Muscle of back (tissue), 3 donors: ENCODE measurements at regions not wholly inside any gene's neighbourhood (a gene's known extent, or its start where the extent isn't known, plus 50 kb on each side); places are given as distances from the start of the nearest gene placed in this dataset.
"Not testable (repeated sequence)": the region's sequence is repeated elsewhere in the genome, so short reads cannot be mapped to it uniquely, and the experiment has no call there.

ENCODE experiments used
- DNase-seq, 3 donors: peaks; one replicate each; pipeline versions ENCODE4 v3.0.0 to v3.0.0-alpha.2; 2013

DNA sequence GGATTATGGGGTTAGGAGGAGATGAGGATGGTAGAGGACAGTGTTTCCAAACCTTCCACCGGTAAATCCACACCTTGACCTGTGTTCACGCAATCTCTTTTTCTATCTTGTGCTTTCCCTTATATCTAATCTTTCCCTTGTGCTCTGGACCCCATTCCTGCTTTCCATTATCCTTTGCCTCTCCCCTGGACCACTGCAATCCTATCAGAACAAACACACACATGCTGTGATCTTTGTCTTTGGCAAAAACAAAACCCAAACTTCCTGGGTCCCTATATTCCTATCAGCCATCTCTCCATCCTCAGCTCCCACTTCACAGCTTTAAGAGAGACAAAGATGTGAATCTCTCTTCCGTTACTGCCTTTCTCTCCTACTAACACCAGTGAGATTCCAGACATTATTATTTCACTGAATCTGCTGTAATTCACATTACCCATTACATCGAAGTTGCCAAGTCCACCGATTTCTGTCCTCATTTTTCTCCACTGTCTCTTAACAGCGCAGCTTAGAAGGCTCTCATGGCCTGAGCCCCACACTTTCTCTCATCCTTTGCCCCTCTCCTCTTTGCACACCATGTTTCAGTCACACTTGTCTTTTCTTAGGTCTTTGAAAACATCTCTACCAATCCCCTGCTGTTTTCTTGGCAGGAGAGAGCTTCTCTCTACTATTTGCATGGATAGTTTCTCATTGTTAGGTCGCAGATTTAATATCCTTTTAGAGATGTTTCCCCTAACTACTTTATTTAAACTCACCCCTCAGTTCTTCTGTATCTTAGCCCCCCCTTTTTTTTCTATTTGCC lies 230.0 kb upstream of the B3GALT2 start:
- no peak for DNase-seq

DNA sequence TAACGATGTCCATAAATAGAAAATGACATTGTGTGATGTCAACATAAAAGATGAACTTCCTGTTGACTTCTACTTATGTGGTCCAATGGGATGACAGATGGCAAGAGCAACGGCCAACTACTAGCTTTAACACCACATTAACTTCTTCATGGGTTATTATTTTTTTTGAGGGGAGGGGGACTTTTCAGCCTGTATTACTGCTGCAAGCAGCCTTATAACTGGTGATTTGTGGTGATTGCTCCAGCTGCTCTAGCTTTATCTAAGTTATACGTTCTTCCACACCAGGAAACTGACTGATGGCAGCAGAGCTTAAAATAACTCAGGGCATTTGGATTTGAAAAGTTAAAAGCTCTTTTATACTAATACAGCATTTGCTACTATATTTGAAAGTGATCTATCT lies 228.8 kb upstream of the B3GALT2 start:
- DNase-seq = no peak

DNA sequence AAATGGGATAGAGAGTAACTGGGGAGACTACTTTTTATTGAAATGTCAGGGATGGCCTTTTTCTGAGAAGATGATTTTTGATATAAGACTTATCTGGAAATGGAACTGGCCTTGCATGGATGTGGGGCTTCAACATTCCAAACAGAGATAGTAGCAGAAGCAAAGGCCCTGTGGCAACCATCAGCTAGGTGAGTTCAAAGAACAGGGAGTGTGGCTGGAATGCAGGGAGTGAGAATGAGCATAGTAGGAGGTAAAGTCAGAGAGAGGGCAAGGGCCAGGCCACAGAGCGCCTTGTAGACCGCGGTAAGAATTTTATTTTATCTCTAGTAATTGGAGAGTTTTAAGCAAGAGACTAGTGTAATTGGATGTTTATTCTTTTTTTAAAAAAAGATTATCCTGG lies 227.0 kb upstream of the B3GALT2 start:
- DNase-seq = no peak

DNA sequence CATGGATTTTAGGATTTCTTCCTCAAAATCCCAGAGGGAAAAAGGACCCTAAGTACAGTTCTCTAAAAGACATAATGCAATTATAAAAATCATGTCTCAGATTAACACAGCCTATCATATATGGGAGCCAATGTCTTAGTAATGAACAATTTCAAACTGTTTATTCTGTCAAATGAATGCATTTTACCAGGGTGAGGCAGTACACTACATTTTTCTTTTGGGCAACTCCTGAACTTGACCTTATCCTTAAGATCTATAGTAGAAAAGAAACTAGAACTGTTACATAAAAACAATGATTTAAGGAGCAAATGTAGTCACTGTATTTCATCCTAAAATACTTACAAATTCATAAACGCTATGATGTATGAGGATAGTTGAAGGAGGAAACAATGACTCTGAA lies 226.3 kb upstream of the B3GALT2 start:
- no peak for DNase-seq

DNA sequence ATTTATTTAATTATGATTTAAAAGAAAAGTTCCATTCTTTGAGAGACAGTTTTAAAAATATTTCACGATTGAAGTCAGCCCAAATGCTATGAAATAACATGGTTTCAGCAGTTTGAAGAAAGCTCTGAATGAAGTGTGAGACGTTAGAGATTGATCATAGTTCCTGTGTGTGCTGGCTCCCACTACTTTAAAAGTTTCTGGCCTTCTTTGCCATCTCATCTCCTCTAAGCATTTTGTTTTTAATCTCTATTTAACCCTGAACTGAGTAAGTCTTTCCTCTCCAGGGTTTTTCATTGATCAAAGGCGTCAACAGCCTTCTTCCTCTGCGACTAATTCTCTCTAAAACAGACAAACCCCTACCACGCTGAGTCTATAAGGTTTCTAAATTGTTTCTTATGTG lies 225.3 kb upstream of the B3GALT2 start:
- no peak for DNase-seq

DNA sequence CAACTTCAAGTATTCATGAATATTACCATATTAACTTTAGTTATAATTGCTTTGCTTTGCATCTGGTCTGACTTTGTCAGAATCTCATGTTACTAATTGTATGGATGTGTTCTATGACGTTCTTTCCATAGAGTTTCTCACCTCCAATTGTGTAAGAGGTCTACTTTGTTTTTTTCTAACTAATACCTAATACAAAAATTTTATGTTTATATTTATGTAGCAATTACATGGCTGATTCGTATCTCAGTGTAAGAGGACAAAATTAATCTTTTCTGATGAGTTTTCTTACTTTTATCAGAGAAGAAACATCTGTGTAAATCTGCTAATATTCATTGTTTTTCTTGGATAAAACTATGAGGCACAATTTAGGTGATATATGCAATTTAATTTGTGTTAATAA lies 224.8 kb upstream of the B3GALT2 start:
- no peak for DNase-seq

DNA sequence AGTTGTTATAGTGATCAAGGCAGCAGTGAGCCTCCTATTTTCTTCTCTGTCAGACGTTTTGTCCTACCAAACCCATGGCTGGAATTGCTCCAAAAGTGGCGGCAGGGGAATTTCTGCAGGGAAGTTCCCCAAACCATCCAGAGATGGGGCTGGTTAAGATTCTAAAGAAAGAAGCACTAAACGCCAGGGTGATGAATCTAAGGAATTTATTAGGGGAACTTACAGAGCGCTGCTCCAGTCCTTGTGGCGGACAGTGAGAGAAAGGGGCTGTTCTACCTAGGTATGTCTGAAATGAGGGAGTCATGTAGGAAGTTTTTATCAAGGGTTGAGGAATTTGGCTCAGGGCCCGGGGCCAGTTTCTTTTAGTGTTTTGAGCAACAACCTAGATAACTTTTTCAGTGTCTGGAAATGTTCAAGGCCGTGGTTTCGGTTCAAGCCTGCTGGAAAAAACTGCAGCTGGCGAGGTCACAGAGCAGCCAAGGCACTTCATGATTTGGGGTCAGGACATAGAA lies 222.4 kb upstream of the B3GALT2 start:
- peak; percentile 10 to 83 (median 42) for DNase-seq

DNA sequence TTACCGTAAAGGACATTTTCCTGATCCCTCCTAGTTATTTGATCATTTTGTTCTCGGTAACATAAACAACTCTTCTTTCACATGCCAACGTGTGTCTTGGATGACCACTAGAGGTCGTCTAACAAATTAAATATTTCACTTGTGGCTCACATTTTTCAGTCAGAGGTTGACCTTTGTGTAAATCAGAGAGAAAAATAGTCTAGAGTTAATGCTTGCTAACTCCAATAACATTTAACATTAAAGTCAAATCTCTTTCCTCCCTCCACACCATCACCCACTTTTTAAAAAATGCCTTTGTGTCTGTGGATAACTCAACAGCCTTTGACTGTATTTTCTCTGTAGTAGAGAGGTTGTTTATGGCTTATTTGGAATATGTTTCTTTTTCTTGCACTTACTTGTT lies 220.5 kb upstream of the B3GALT2 start:
- DNase-seq = peak; percentile 32 to 67 (median 40)

DNA sequence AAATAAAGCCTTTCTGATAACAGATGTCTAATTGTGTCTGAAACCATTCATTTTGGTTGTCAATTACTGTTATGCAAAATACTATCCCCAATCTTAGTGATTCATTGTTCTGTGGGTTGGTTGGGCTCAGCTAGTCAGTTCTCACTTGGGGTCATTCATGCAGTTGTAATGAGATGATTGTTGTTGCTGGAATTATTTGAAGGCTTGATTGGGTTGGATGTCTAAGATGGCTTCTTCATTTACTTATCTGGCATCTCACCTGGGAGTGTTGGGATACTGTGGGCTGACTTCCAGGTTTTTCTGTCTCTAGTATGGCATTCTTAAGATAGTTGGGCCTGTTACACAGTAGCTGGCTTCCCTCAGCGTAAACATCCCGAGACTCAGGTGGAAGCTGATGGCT lies 217.8 kb upstream of the B3GALT2 start:
- DNase-seq = no peak

DNA sequence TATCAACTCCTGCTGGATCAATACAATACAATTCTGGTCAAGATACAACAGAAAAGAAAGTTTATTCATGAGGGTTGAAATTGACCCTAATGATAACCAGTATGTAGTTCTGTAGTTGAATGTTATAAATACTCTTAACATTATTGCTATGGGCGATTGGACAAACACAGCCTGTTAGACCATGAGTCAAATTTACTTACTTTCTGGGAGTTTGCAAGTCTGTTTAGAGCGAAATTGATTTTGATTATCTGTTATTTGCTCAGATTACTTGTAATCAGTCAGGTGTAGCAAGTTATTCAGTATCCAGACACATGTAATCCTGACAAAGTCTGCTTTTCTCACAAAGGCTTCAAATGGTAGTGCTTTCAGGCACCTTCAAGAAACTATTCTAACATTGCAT lies 216.6 kb upstream of the B3GALT2 start:
- no peak for DNase-seq

DNA sequence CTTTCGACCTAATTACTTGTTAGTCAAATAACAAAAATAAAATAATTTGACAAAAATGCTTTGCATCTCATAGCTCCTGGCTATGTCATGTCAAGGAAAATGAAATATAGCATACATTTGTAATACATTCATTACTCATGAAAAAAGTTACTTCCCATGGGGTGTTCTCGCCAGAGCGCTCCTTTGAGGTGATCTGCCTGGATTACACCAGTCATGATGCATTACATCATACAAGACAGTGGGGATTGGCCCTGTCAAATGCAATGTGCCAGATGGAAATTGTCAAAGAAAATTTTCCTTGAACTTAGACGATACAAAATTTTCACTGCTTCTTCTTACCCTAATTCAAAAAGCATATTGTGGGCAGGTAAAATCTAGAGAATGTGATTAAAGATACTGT lies 215.6 kb upstream of the B3GALT2 start:
- no peak for DNase-seq

DNA sequence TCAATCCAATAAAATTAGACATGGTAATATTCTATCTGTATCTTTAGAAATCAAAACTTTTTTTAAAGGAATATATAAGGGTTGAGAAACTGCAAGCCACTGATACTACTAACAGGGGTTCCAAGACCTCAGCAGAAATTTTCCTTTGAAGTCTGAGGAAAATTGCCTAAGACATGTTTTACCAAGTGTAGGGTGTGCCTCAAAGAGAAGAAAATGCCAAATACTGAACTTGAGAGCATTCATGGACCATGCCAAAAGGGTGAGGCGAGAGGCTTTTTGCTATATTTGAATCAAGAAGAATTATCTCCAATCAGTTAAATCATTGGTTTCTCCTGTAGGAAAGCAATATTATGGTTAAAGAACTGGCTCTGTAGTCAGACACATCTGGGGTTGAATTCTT lies 207.9 kb upstream of the B3GALT2 start:
- no peak for DNase-seq

DNA sequence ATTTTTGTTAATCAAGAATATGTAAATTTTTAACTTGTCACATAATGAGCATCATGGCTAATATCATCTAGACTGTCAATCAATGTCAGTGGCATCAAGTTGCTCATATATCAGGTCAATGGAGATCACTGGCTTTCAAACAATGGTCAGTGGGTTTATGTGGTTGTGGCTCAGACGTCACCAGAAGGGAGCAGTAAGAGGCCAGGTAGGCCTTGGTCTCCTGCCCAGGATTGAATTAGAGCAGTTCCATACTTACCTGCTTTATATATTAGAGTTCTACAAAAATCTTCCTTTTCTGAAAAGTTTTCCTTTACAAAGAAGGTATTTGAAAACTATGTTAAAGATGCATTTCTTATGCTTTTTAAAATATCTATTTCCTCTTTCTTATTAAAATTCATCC lies 206.3 kb upstream of the B3GALT2 start:
- no peak for DNase-seq

DNA sequence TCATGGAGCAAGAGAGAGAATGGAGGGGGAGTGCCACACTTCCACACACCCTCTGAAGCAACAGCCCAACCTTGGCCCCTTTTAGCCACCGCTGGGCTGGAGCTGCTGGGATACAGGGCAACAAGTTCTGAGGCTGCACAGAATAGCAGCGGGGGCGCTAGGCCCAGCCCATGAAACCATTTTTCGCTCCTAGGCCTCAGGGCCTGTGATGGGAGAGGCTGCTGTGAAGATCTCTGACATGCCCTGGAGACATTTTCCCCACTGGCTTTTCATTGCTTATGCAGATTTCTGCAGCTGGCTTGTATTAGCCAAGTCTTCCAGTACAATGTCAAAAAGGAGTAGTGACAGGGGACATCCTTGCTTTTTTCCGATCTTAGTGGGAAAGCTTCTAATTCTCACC lies 202.3 kb upstream of the B3GALT2 start:
- no peak for DNase-seq

DNA sequence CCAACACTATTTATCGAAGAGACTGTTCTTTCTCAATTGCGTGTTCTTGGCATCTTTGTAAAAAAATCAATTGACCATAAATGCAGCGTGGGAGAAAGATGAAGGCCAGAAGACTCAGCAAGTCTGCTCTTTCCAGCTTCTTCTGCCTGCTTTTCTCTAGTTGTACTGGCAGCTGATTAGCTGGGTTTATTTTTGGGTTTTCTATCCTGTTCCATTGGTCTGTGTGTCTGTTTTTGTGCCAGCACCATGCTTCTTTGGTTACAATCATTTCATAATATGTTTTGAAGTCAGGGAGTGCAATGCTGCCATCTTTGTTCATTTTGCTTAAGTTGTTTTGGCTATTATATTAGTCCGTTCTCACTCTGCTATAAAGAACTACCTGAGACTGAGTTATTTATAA lies 201.8 kb upstream of the B3GALT2 start:
- DNase-seq = no peak

DNA sequence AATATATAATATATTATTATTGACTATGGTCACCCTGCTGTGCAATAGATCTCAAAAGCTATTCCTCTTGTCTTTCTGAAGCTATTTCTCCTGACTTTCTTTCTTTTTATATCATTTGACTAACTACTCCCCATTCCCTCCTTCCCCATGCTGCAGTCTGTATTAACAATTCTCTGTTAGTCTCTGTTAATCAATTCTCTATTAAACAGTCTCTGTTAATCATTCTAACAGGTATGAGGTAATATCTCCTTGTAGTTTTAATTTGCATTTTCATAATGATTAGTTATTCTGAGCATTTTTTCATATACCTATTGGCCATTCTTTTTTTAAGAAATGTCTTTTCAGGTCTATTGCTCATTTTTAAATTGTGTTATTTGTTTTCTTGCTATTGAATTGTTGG lies 201.0 kb upstream of the B3GALT2 start:
- DNase-seq = no peak

DNA sequence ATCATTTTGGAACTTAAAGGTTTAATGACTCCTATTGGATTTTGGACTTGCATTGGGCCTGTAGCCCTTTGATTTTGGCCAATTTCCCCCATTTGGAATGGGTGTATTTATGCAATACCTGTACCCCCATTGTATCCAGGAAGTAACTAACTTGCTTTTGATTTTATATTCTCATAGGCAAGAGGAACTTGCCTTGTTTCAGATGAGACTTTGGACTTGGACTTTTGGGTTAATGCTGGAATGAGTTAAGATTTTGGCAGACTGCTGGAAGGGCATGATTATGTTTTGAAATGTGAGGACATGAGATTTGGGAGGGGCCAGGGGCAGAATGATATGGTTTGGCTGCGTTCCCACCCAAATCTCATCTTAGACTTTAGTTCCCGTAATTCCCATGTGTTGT lies 192.0 kb upstream of the B3GALT2 start:
- not testable (repeated sequence) for DNase-seq

DNA sequence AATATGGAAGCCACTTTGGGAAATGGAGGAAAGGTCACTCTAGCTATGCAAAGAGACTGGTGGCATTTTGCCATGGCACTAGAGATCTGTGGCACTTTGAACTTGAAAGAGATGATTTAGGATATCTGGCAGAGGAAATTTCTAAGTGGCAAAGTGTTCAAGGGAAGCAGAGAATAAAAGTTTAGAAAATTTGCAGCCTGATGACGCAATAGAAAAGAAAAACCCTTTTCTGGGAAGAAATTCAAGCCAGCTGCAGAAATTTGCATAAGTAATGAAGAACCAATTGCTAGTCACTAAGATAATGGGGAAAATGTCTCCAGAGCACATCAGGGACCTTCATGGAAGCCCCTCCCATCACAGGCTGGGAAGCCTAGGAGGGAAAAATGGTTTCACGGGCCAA lies 191.1 kb upstream of the B3GALT2 start:
- no peak for DNase-seq

DNA sequence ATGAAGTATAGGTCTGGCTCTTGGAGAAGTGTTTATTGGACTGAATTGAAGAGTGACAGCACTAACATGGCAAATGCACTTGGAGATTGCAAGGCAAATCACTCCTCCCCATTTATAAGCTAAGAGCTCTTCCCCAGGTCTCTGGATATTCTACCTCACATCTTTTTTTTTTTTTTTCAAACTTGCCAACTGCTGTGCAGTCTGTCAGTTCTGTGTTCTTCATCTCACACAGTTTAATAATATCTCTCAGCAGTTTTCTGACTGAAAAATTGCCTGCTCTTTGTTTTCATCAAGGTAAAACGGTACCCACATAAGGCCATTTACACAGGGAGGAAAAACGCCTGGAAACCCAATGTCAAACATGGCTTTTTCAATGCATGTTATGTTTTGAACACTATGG lies 186.1 kb upstream of the B3GALT2 start:
- no peak for DNase-seq

DNA sequence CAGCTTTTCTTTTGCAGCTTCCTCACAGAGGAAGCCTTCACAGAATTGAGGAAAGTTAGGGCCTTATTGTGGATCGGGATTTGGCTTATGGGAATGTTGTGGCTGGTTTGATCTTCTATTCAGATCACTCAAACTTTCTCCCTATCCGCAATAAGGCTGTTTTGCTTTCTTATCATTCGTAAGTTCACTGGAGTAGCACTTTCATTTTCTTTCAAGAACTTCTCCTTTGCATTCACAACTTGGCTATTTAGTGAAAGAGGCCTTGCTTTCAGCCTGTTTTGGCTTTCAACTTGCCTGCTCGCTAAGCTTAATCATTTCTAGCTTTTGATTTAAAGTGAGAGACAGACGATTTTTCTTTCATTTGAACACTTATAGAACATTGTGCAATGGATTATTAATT lies 181.9 kb upstream of the B3GALT2 start:
- no peak for DNase-seq

DNA sequence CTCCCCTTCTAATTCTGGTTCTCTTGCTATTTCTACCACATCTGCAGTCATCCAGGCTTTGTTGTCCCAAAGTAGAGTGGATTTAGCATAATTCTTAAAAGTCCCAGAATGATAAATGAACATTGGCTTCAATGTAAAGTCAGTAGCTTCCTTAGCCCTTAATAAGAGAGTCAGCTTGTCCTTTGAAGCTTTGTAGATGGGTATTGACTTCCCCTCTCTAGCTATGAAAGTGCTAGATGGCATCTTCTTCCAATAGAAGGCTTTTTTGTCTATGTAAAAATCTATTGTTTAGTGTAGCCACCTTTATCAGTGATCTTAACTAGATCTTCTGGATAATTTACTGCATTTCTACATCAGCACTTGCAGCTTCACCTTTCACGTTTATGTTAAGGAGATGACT lies 181.4 kb upstream of the B3GALT2 start:
- DNase-seq = no peak

DNA sequence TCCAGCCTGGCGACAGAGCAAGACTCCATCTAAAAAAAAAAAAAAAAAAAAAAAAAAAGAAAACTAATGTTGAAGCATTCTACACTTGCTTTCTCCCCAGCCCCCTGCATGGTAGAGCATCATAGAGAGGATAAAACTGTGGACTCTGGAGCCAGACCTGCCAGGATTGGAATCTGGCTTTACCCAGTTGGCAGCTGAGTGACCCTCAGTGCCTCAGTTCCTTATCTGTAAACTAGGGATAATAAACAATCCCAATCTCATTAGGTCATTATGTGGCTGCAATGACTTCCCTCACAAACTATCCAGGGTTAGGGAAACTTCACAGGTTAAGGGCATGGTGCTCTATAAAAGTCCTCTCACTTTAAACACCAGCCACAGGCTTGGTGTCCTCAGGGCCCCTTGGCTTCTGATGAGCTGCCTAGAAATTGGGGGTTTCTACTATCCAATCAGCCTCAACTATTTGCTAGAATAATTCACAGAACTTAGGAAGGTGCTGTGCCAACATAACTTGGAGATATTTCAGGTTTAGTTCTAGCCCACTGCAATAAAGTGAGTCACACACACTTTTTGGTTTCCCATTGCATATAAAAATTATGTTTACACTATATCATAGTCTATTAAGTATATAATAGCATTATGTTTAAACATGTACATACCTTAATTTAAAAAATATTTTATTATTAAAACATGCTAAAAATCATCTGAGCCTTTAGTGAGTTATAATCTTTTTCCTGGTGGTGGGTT lies 180.5 kb upstream of the B3GALT2 start:
- no peak for DNase-seq

DNA sequence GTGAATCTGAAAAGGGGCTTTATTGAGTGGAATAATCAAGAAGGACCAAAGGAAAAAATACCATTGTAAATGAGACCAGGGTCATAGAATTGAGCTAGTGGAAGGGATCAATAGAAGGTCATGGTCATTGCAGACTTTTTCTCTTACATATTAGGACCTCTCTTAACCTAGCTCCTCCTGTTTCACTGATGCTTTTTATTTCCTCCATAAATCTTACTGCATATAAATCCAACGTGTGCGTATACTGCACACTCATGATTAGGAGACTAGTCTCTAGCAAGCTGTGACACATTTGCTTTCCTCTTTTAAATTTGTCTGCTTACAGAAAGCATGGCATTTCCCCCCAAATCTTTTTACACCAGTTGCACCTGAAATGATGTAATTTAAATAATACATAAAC lies 179.6 kb upstream of the B3GALT2 start:
- DNase-seq = no peak

DNA sequence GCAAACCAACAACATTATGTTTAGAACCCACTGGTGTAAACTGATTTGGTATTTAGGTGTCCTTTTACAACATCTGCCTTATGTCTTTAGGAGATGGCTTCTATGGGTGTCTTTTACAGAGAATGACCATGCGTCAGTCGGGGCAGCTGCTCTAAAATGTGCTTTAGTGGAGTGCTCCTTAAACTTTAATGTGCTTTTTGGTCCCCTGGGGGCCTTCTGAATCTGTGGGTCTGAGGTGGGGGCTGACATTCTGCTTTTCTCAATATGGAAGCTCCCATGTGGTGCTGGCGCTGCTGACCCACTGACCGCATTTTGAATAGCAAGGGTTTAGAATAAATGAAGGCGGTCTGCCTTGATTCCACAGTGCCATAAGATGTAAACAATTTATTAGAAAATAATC lies 173.2 kb upstream of the B3GALT2 start:
- DNase-seq = no peak
